ENCODE measurements at regions not wholly inside any gene's neighbourhood (a gene's known extent, or its start where the extent isn't known, plus 50 kb on each side); places are given as distances from the start of the nearest gene placed in this dataset.

DNA sequence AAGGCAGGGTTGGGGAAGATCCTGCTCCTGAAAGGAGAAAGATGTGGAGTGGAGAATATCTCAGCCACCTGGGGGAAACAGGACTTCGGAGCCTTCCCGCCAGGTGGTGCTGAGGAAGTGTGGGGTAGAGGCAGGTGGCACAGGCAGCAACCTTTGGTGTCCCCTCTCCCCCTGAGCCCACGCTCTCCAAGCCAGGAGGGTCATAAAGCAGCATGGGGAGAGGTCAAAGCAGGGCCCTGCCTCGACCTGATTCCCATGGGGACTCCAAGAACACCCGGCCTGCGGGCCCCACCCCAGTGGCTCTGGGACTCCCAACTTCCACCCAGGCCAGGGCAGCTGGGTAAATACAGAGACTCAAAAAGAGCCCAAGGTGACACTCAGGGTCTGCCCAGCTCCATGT lies 54.3 kb upstream of the SLC66A3 start:
- no peak for DNase-seq (ENCODE audit: low spot score)

DNA sequence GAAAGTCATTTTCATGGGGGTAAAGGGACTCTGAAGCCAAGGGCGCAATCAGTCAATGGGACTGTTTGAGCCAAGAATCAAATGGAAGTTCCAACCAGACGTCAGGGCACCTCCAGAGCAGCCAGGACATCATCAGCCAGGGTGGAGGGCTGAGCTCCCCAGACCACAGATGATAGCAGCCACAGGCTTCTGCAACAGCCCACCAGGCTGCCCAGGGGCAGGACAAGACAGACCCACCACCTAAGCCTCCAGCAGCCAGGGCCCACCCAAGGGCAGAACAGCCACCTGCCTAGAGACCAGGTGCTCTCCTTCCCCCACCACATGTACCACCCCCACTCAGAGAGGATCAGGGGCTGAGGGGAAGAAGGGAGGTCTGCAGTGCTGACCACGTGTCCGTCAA lies 53.8 kb upstream of the SLC66A3 start:
- no peak for DNase-seq (ENCODE audit: low spot score)

DNA sequence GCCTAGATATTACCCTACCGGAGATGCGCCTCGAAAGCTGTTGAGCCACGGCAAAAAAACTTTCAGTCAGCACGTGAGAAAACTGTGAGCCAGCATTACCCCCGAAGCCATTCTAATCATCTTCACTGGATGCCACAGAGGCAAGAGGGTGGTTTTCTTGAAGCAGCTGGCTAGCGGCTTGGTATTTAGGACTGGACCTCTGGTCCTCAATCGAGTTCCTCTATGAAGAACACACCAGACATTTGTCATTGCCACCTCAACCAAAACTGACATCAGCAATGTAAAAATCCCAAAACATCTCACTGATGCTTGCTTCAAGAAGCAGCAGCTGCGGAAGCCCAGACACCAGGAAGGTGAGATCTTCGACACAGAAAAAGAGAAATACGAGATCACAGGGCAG lies 52.8 kb upstream of the SLC66A3 start:
- DNase-seq (ENCODE audit: low spot score), result no peak

DNA sequence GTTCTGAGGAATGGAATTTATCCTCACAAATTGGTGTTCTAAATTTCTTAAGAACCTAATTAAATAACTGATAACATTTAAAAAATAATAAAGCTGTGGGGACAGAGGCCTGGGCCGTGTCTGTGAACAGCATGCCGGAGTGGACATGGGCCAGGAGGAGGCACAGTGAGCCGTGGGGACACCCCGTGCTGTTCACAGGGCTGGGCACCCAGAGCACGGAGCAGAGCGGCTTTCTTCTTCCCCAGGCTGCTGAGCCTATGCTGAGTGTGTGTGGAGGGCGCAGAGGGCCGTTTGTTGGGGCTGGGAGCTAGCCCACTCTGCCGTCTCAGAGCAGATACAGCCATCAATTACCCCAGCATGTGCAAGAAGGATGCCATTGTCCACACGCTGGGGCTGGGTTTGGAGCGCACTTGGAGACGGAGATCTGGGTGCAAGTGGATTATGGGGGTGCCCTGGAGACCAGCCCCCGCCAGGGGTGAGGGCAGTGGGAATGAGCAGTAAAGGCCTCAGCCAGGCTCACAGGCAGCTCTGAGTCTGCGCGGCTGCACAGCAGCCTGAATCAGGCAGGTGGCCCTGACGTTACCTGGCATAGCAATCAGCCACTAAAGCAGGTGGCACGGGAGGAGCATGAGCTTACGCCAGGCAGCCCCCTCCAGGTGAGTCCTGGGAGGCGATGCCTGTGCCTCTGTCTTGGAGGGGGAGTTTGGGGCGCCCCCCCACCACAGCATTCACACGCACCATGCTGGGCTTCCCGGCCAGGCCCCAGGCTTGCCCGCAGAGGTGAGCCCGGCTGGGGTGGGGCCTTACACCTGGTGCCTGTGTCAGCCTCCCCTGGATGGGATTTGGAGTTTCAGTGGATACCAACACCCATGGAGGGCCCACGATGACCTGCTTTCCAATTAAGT lies 52.1 kb upstream of the SLC66A3 start:
- no peak for DNase-seq (ENCODE audit: low spot score)

DNA sequence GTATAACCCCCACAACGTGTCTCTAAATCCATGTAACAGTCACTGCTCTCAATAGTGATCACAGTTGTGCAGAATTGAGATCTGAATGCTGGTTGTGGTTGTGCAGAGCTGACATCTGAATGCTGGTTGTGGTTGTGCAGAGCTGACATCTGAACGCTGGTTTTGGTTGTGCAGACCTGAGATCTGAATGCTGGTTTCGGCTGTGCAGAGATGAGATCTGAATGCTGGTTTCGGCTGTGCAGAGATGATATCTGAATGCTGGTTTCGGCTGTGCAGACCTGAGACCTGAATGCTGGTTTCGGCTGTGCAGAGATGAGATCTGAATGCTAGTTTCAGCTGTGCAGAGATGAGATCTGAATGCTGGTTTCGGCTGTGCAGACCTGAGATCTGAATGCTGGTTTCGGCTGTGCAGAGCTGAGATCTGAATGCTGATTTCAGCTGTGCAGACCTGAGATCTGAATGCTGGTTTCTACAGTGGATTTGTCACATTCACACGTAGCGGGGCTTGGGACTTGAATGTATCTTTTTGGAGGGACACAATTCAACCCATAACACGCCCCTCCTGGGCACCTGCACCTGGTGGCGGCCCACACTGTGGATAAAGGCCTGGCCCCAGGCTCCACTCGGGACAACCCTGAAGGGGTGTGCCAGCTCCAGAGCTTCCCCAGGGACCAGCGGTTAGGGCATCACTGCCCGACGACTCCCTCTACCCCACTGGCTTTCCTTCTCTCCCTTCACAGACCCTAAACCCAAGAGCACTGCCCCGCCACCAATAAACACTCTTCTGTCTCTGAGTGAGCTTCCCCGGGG lies 51.1 kb upstream of the SLC66A3 start:
- DNase-seq (ENCODE audit: low spot score), result no peak

DNA sequence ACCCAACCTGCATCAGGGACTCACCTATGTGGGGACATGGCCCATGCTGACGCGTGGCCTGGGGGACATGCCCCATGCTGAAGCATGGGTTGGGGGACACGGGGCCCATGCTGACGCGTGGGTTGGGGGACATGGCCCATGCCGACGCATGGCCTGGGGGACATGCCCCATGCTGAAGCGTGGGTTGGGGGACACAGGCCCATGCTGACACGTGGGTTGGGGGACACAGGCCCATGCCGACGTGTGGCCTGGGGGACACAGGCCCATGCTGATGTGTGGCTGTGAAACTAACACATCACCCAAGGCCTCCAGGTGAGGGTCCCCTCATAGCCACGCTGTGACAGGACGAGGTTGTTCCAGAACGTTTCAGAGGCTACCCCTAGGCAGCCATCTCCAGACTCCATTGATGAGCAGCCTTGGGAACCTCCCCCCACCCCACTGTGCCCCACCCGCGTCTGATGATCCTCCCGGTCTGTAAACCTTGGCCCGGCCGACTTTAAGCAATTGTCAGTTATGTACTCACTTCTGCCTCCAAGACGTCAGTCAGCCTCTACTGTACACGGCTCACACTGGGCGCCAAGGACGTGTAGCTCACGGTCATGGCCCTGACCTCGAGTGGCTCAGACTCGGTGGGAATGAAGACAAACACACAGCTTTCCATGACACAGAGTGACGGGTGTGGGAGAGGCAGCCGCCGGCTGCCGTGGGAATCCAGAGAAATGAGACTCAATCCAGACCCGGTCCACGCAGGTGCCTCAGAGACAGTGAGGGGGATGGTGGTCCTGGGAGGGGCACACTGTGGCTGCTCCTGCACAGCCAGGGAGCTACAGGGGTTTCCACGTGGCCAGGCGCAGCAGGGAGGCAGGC lies 50.2 kb upstream of the SLC66A3 start:
- DNase-seq (ENCODE audit: low spot score), result no peak
